Mucosa of rectum (tissue), 2 donors: ENCODE measurements at regions not wholly inside any gene's neighbourhood (a gene's known extent, or its start where the extent isn't known, plus 50 kb on each side); places are given as distances from the start of the nearest gene placed in this dataset.

Source experiments
- H3K27ac ChIP-seq, 2 donors: one replicate each; pipeline ENCODE4 v1.7.0; 2013; ENCODE audit warnings: inconsistent platforms in 2 of 2, low read depth in 2 of 2, low read length in 2 of 2
- H3K27me3 ChIP-seq, 2 donors: one replicate each; pipeline ENCODE4 v1.7.0; 2013; ENCODE audit warnings: low read length in 2 of 2; ENCODE audit not compliant: control insufficient read depth in 2 of 2, insufficient read depth in 2 of 2
- H3K36me3 ChIP-seq, 2 donors: one replicate each; pipeline ENCODE4 v1.7.0; 2013; ENCODE audit warnings: low read length in 2 of 2; ENCODE audit not compliant: control insufficient read depth in 2 of 2, insufficient read depth in 2 of 2
- H3K4me1 ChIP-seq, 2 donors: one replicate each; pipeline ENCODE4 v1.7.0; 2013; ENCODE audit warnings: low read length in 2 of 2, mild to moderate bottlenecking in 1 of 2; ENCODE audit not compliant: control insufficient read depth in 2 of 2, insufficient read depth in 2 of 2
- H3K4me3 ChIP-seq, 2 donors: one replicate each; pipeline ENCODE4 v1.7.0; 2013; ENCODE audit warnings: low read length in 2 of 2
- H3K9ac ChIP-seq, 2 donors: one replicate each; pipeline ENCODE4 v1.7.0; 2013; ENCODE audit warnings: low read length in 2 of 2, low read depth in 1 of 2, mild to moderate bottlenecking in 1 of 2
- H3K9me3 ChIP-seq, 2 donors: one replicate each; pipeline ENCODE4 v1.7.0; 2013; ENCODE audit warnings: low read length in 2 of 2; ENCODE audit not compliant: control insufficient read depth in 2 of 2
- donor health status: healthy.
- donor health status: Normal muscosa, but diverticular disease.

GRCh38 chr1:82752046-82752445 is 951.3 kb downstream of the ADGRL2 start:
- H3K36me3 ChIP-seq: no peaks in the 10 kb centered on the region
- no peaks in the 10 kb centered on the region for H3K9me3 ChIP-seq
- no peak overlapping the region for H3K9ac ChIP-seq
- H3K4me1 ChIP-seq: no peaks in the 10 kb centered on the region
- H3K4me3 ChIP-seq: no peak overlapping the region
- no peaks in the 10 kb centered on the region for H3K27me3 ChIP-seq
- H3K27ac ChIP-seq: no peak overlapping the region

GRCh38 chr1:82733645-82734044 is 932.9 kb downstream of the ADGRL2 start:
- Histone ChIP-seq H3K4me3 (no peak overlapping the region), H3K9ac (no peak overlapping the region), H3K27me3 (no peaks in the 10 kb centered on the region), H3K4me1 (no peaks in the 10 kb centered on the region), H3K9me3 (no peaks in the 10 kb centered on the region), H3K36me3 (no peaks in the 10 kb centered on the region), H3K27ac (no peak overlapping the region)

GRCh38 chr1:82731216-82731615 is 930.5 kb downstream of the ADGRL2 start:
- Histone ChIP-seq H3K4me3 (no peak overlapping the region), H3K36me3 (no peaks in the 10 kb centered on the region), H3K9ac (no peak overlapping the region), H3K4me1 (no peaks in the 10 kb centered on the region), H3K9me3 (no peaks in the 10 kb centered on the region), H3K27me3 (no peaks in the 10 kb centered on the region), H3K27ac (no peak overlapping the region)

GRCh38 chr1:82728206-82728605 is 927.5 kb downstream of the ADGRL2 start:
- no peaks in the 10 kb centered on the region for H3K9me3 ChIP-seq
- no peaks in the 10 kb centered on the region for H3K4me1 ChIP-seq
- no peak overlapping the region for H3K4me3 ChIP-seq
- no peaks in the 10 kb centered on the region for H3K27me3 ChIP-seq
- H3K36me3 ChIP-seq: no peaks in the 10 kb centered on the region
- no peak overlapping the region for H3K27ac ChIP-seq
- no peak overlapping the region for H3K9ac ChIP-seq

- Histone ChIP-seq H3K9me3 (peaks cover 0 to 3% of the 10 kb centered on the region in 2 donors), H3K36me3 (no peaks in the 10 kb centered on the region), H3K9ac (no peak overlapping the region), H3K4me1 (no peaks in the 10 kb centered on the region), H3K27me3 (no peaks in the 10 kb centered on the region), H3K27ac (no peak overlapping the region), H3K4me3 (no peak overlapping the region)
Measured at GRCh38 chr1:82724246-82724645, 923.5 kb downstream of the ADGRL2 start.

GRCh38 chr1:82722608-82723007 is 921.9 kb downstream of the ADGRL2 start:
- H3K9ac ChIP-seq: no peak overlapping the region
- no peak overlapping the region for H3K4me3 ChIP-seq

GRCh38 chr1:82721702-82722101 is 921.0 kb downstream of the ADGRL2 start:
- no peaks in the 10 kb centered on the region for H3K27me3 ChIP-seq
- no peak overlapping the region for H3K4me3 ChIP-seq
- no peaks in the 10 kb centered on the region for H3K4me1 ChIP-seq
- peaks cover 0 to 3% of the 10 kb centered on the region in 2 donors for H3K9me3 ChIP-seq
- H3K36me3 ChIP-seq: no peaks in the 10 kb centered on the region
- H3K27ac ChIP-seq: no peak overlapping the region
- H3K9ac ChIP-seq: no peak overlapping the region

More at GRCh38 chr1:82722608-82723007, 921.9 kb downstream of the ADGRL2 start:
- Histone ChIP-seq H3K36me3 (no peaks in the 10 kb centered on the region), H3K4me1 (no peaks in the 10 kb centered on the region), H3K9me3 (peaks cover 0 to 3% of the 10 kb centered on the region in 2 donors), H3K27ac (no peak overlapping the region), H3K27me3 (no peaks in the 10 kb centered on the region)

GRCh38 chr1:82718719-82719419 is 918.1 kb downstream of the ADGRL2 start:
- no peaks in the 10 kb centered on the region for H3K4me1 ChIP-seq
- no peak overlapping the region for H3K4me3 ChIP-seq
- H3K27ac ChIP-seq: no peak overlapping the region
- no peaks in the 10 kb centered on the region for H3K36me3 ChIP-seq
- H3K9ac ChIP-seq: no peak overlapping the region
- peaks cover 0 to 3% of the 10 kb centered on the region in 2 donors for H3K9me3 ChIP-seq
- H3K27me3 ChIP-seq: no peaks in the 10 kb centered on the region

- H3K27ac ChIP-seq: no peak overlapping the region
- H3K4me1 ChIP-seq: no peaks in the 10 kb centered on the region
- no peak overlapping the region for H3K4me3 ChIP-seq
- no peak overlapping the region for H3K9ac ChIP-seq
- H3K27me3 ChIP-seq: no peaks in the 10 kb centered on the region
- H3K36me3 ChIP-seq: no peaks in the 10 kb centered on the region
- no peaks in the 10 kb centered on the region for H3K9me3 ChIP-seq
Measured at GRCh38 chr1:82710091-82710490, 909.4 kb downstream of the ADGRL2 start.

- H3K36me3 ChIP-seq: no peaks in the 10 kb centered on the region
- no peak overlapping the region for H3K4me3 ChIP-seq
- no peak overlapping the region for H3K9ac ChIP-seq
- H3K4me1 ChIP-seq: no peaks in the 10 kb centered on the region
- H3K27me3 ChIP-seq: no peaks in the 10 kb centered on the region
- H3K9me3 ChIP-seq: no peaks in the 10 kb centered on the region
- no peak overlapping the region for H3K27ac ChIP-seq
Measured at GRCh38 chr1:82707681-82708080, 906.9 kb downstream of the ADGRL2 start.
